AG09309 (cell line): ENCODE measurements at regions not wholly inside any gene's neighbourhood (a gene's known extent, or its start where the extent isn't known, plus 50 kb on each side); places are given as distances from the start of the nearest gene placed in this dataset.

Experiments
- DNase-seq: peaks from one replicate; pipeline ENCODE4 v3.0.0-alpha.2; 2010; ENCODE audit warnings: low read depth
- H3K4me3 ChIP-seq: 2 replicates; pipeline ENCODE4 v1.5.1; 2011; ENCODE audit warnings: mild to moderate bottlenecking, low read depth, low read length, moderate library complexity; ENCODE audit not compliant: control insufficient read depth
- TF ChIP-seq, protein P1 (sequence below): IDR thresholded peaks from 2 replicates; pipeline ENCODE4 v1.5.1; 2011; ENCODE audit warnings: mild to moderate bottlenecking, low read depth, low read length, inconsistent platforms; ENCODE audit not compliant: insufficient read depth, control insufficient read depth; ENCODE audit errors: missing control alignments

DNA sequence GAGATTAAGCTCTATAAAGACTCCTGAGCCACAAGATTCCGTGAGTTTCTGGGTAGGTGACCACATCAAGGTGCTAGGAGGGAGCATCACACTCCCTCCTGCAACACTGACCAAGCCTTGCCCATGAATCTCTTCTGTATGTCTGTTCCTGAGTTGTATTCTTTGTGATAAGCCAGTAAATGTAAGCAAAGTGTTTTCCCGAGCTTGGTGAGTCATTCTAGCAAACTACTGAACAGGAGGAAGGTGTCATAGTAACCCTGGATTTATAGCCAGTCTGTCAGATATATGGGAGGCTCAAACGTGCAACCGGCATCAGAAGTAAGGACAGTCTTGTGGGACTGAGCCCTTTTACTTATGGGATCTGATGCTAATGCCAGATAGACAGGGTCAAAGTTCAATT is 346.1 kb upstream of the KYNU start:
- DNase-seq: no peak
- TF ChIP-seq, protein P1, sequence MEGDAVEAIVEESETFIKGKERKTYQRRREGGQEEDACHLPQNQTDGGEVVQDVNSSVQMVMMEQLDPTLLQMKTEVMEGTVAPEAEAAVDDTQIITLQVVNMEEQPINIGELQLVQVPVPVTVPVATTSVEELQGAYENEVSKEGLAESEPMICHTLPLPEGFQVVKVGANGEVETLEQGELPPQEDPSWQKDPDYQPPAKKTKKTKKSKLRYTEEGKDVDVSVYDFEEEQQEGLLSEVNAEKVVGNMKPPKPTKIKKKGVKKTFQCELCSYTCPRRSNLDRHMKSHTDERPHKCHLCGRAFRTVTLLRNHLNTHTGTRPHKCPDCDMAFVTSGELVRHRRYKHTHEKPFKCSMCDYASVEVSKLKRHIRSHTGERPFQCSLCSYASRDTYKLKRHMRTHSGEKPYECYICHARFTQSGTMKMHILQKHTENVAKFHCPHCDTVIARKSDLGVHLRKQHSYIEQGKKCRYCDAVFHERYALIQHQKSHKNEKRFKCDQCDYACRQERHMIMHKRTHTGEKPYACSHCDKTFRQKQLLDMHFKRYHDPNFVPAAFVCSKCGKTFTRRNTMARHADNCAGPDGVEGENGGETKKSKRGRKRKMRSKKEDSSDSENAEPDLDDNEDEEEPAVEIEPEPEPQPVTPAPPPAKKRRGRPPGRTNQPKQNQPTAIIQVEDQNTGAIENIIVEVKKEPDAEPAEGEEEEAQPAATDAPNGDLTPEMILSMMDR: no peak
- no peak overlapping the region for H3K4me3 ChIP-seq

DNA sequence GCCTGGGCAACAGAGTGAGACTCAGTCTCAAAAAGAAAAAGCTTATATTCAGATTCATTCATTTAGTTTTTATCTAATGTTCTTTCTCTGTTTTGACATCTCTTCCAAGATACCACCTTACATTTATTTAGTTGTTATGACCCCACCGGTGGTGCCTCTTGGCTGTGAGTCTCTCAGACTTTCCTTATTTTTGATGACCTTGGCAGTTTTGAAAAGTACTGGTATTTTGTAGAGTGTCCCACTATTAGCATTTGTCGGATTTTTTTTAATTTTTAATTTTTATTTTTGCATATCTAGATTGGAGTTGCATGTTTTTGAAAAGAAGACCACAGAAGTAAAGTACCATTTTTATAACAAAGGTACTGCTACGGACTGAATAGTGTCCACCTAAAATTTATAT is 351.7 kb upstream of the KYNU start:
- TF ChIP-seq, protein P1: no peak
- no peak for DNase-seq
- H3K4me3 ChIP-seq: no peak overlapping the region

DNA sequence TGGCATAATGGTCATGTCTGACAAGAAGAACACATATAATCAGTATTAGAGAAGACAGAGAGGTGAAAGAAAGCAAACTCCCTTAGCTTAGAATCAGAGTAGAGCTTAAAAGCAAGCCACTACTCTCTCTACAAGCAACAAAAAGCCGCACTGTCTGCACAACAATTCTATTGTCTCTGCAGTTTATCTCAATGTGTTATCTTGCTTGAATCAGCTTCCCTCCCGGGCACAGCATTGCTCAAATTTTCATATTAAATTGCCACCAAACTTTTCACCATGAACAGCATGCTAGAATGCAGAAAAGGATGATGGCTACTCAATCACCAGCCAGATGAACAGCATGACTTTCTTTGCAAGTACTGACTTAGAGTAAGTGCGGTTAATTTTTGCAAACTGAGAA is 356.0 kb upstream of the KYNU start:
- DNase-seq: no peak
- H3K4me3 ChIP-seq: no peak overlapping the region
- TF ChIP-seq, protein P1: no peak

DNA sequence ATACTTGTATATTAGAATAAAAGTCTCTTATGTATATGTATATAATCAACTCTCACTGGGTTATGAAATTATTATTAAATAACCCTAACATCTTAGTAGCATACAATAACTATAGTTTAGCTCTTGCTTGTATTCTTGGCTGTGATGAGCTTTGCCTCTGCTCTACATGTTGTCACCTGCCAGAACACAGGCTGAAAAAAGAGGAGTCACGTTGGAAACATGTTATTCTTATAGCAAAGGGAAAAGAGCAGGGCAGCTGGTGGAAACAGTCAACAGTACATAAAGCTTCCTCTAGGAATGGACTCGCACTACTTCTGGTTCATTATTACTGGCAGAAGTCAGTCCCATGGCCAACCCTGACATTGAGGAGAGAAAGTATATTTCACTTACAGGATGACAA is 362.0 kb upstream of the KYNU start:
- DNase-seq: no peak
- H3K4me3 ChIP-seq: no peak overlapping the region
- TF ChIP-seq, protein P1: no peak

DNA sequence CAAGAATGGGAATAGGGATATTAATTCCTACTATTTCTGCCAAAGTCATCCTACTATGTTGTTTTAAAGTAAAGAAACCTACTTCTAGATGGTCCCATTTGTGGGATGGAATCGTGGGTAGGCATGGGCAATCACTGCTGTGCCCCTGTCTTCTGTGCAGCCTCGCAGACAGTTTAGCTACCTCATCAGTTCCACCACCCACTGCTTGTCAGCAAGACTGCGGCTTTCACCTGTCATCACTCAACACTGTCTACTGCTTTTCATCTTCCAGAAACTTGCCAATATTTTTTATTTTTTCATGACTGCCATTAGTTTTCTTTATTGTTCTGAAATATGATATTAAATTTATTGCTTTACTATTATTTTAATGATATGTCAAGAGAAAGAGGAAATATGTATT is 368.1 kb upstream of the KYNU start:
- no peak overlapping the region for H3K4me3 ChIP-seq
- TF ChIP-seq, protein P1: no peak
- DNase-seq: no peak

DNA sequence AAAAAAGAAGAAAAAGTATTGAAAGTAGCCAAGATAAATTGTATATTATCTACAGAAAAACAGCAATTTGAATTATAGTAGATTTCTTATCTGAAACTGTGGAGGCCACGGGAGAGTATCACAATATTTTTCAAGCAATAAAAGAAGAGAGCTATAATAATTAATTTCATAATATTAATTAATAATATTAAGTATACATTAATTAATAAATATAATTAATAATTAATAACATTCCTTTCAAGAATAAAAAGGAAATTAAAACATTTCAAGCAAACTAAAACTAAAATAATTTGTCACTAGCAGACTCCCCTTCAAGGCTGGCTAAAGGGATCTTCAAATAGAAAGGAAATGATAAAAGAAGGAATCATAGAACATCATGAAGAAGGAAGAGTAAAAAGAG is 372.7 kb upstream of the KYNU start:
- TF ChIP-seq, protein P1: no peak
- DNase-seq: no peak
- H3K4me3 ChIP-seq: no peak overlapping the region

DNA sequence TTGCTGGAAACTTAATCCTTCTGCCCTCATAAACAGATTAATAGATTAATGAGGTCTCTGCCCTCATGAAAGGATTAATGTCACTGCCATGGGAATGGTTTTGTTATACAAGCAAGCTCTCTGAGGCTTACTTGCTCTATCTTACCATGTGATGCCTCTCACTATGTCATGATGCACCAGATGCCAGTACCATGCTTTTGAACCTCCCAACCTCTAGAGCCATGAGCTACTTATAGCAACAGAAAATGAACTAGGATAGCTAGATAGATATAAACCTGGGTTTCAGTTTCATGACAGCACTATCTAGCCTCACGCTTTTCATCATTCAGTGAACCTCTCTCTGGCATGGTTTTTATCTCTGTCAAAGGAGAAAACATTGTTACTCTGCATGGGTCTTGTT is 371.6 kb upstream of the LRP1B start:
- TF ChIP-seq, protein P1: no peak
- DNase-seq: no peak
- no peak overlapping the region for H3K4me3 ChIP-seq
